Activated T-helper 9 cell treated with anti-CD3 and anti-CD28 coated beads, Interleukin-2, amount 50 U/mL, for 16 hours (primary cell): ENCODE measurements at regions not wholly inside any gene's neighbourhood (a gene's known extent, or its start where the extent isn't known, plus 50 kb on each side); places are given as distances from the start of the nearest gene placed in this dataset.

Experiments
- DNase-seq: peaks from one replicate; pipeline ENCODE4 v3.0.0-alpha.2; 2020; ENCODE audit warnings: low read depth

- DNase-seq: no peak
These were observed 382.9 kb downstream of the KLF12 start for GRCh38 chr13:73751290-73751689.

GRCh38 chr13:73748404-73748803, 385.8 kb downstream of the KLF12 start:
- no peak for DNase-seq

GRCh38 chr13:73745190-73745589, 389.0 kb downstream of the KLF12 start:
- DNase-seq: no peak

GRCh38 chr13:73742982-73743381, 391.2 kb downstream of the KLF12 start:
- no peak for DNase-seq

GRCh38 chr13:73741742-73742141, 392.5 kb downstream of the KLF12 start:
- DNase-seq: no peak

- DNase-seq: no peak
These were observed 393.1 kb downstream of the KLF12 start for GRCh38 chr13:73741111-73741510.

- no peak for DNase-seq
These were observed 393.5 kb downstream of the KLF12 start for GRCh38 chr13:73740666-73741065.

- DNase-seq: no peak
These were observed 394.8 kb downstream of the KLF12 start for GRCh38 chr13:73739394-73739793.

- DNase-seq: no peak
These were observed 395.6 kb downstream of the KLF12 start for GRCh38 chr13:73738626-73739025.

GRCh38 chr13:73737214-73737613, 397.0 kb downstream of the KLF12 start:
- DNase-seq: no peak

- no peak for DNase-seq
These were observed 400.5 kb downstream of the KLF12 start for GRCh38 chr13:73733706-73734105.

GRCh38 chr13:73732350-73732749, 401.9 kb downstream of the KLF12 start:
- no peak for DNase-seq

- no peak for DNase-seq
These were observed 402.6 kb downstream of the KLF12 start for GRCh38 chr13:73731564-73731963.

- DNase-seq: no peak
These were observed 404.2 kb downstream of the KLF12 start for GRCh38 chr13:73730014-73730413.

- no peak for DNase-seq
These were observed 405.2 kb downstream of the KLF12 start for GRCh38 chr13:73729046-73729445.

- DNase-seq: no peak
These were observed 412.1 kb downstream of the KLF12 start for GRCh38 chr13:73722120-73722519.

GRCh38 chr13:73721571-73721970, 412.6 kb downstream of the KLF12 start:
- DNase-seq: no peak

GRCh38 chr13:73720216-73720840, 413.9 kb downstream of the KLF12 start:
- DNase-seq: no peak

- no peak for DNase-seq
These were observed 416.0 kb downstream of the KLF12 start for GRCh38 chr13:73718246-73718645.

GRCh38 chr13:73717632-73718031, 416.6 kb downstream of the KLF12 start:
- DNase-seq: no peak

GRCh38 chr13:73715911-73716510, 418.2 kb downstream of the KLF12 start:
- DNase-seq: no peak

- DNase-seq: peak; percentile 28
These were observed 418.9 kb downstream of the KLF12 start for GRCh38 chr13:73715114-73715910.

- DNase-seq: no peak
These were observed 419.7 kb downstream of the KLF12 start for GRCh38 chr13:73714522-73714921.
